Thyroid gland (tissue), 4 donors: ENCODE measurements at regions not wholly inside any gene's neighbourhood (a gene's known extent, or its start where the extent isn't known, plus 50 kb on each side); places are given as distances from the start of the nearest gene placed in this dataset.

Source experiments
- POLR2A ChIP-seq, 2 donors: fragments of 450-650 bp; IDR thresholded peaks; one replicate each; pipeline ENCODE4 v1.6.1; 2017; ENCODE audit warnings: antibody characterized with exemption in 2 of 2, mild to moderate bottlenecking in 2 of 2, moderate library complexity in 1 of 2
- TF ChIP-seq, protein P1 (sequence below), 6 experiments: fragments of 200-600 bp in 3 of 6; fragments of 450-650 bp in 3 of 6; sonication (generic) in 3 of 6; IDR thresholded peaks; one replicate each; pipeline ENCODE4 v1.5.1; 2016 to 2019; ENCODE audit warnings: antibody characterized with exemption in 6 of 6, mild to moderate bottlenecking in 2 of 6, inconsistent platforms in 1 of 6, moderate library complexity in 1 of 6

DNA sequence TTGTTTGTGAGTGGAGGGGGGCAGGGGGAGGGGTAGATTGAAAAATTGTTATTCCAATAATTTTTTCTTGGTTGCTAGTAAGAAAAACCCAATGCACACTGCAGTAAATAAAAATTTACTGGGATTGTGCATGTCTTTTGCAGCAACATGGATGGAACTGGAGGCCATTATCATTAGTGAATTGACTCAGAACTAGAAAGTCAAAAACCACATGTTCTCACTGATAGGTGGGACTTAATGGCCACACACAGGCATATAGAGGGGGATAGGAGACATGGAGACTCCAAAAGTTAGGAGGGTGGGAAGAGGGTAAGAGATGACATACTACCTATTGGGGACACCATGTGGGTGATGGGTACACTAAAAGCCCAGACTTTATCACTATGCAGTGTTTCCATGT is 67.2 kb downstream of the BUB3 start:
- no peak for TF ChIP-seq POLR2A (IDR thresholded peaks at IDR 0.05)
- TF ChIP-seq, protein P1, sequence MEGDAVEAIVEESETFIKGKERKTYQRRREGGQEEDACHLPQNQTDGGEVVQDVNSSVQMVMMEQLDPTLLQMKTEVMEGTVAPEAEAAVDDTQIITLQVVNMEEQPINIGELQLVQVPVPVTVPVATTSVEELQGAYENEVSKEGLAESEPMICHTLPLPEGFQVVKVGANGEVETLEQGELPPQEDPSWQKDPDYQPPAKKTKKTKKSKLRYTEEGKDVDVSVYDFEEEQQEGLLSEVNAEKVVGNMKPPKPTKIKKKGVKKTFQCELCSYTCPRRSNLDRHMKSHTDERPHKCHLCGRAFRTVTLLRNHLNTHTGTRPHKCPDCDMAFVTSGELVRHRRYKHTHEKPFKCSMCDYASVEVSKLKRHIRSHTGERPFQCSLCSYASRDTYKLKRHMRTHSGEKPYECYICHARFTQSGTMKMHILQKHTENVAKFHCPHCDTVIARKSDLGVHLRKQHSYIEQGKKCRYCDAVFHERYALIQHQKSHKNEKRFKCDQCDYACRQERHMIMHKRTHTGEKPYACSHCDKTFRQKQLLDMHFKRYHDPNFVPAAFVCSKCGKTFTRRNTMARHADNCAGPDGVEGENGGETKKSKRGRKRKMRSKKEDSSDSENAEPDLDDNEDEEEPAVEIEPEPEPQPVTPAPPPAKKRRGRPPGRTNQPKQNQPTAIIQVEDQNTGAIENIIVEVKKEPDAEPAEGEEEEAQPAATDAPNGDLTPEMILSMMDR (IDR thresholded peaks at IDR 0.05) = no peak
